Esophagus squamous epithelium (tissue), 5 donors: ENCODE measurements at regions not wholly inside any gene's neighbourhood (a gene's known extent, or its start where the extent isn't known, plus 50 kb on each side); places are given as distances from the start of the nearest gene placed in this dataset.
A peak's percentile ranks its signal among the peaks of the same experiment; 100 is the strongest.

Experiments used
- DNase-seq: peaks from one replicate; lab custom pipeline; 2025; lab: John Stamatoyannopoulos, UW
- H3K27ac ChIP-seq, 4 donors: fragments of 200-600 bp; sonication (generic); one replicate each; pipeline ENCODE4 v1.5.1; 2016 to 2019; ENCODE audit warnings: mild to moderate bottlenecking in 1 of 4
- H3K27me3 ChIP-seq, 4 donors: fragments of 200-600 bp; sonication (generic); 1 replicate in 3 of 4; 2 replicates in 1 of 4; pipeline versions ENCODE4 v1.5.1 to v1.6.0; 2017 to 2021; ENCODE audit warnings: antibody characterized with exemption in 1 of 4
- H3K36me3 ChIP-seq, 3 donors: fragments of 200-600 bp; sonication (generic); one replicate each; pipeline ENCODE4 v1.5.1; 2016 to 2019
- H3K4me1 ChIP-seq, 3 donors: fragments of 200-600 bp; sonication (generic); one replicate each; pipeline ENCODE4 v1.5.1; 2017 to 2019
- H3K4me3 ChIP-seq, 4 donors: fragments of 200-600 bp; sonication (generic); 1 replicate in 3 of 4; 2 replicates in 1 of 4; pipeline ENCODE4 v1.5.1; 2016 to 2019; ENCODE audit warnings: mild to moderate bottlenecking in 2 of 4, moderate library complexity in 1 of 4
- H3K9me3 ChIP-seq, 3 donors: fragments of 200-600 bp; sonication (generic); one replicate each; pipeline ENCODE4 v1.5.1; 2016 to 2019
- POLR2A ChIP-seq, 4 donors: fragments of 450-650 bp; IDR thresholded peaks; one replicate each; pipeline ENCODE4 v1.6.1; 2017; ENCODE audit warnings: antibody characterized with exemption in 4 of 4, mild to moderate bottlenecking in 4 of 4, moderate library complexity in 3 of 4
- WGBS, 2 donors: methylation state at CpG; one replicate each; pipeline ENCODE4 v1.1.5; 2018; 5-methylcytosine and 5-hydroxymethylcytosine counted together
- intact Hi-C: fragments of 100-400 bp; cut with DNase I; formaldehyde crosslinking; loops from one replicate; pipeline ENCODE4 v1.15.0; 2022
- TF ChIP-seq, protein P1 (sequence below), 6 experiments: fragments of 450-650 bp in 4 of 6; fragments of 200-600 bp in 2 of 6; sonication (generic) in 2 of 6; IDR thresholded peaks; one replicate each; pipeline ENCODE4 v1.5.1; 2016 to 2019; ENCODE audit warnings: antibody characterized with exemption in 6 of 6, mild to moderate bottlenecking in 4 of 6, moderate library complexity in 4 of 6
- donor health status: DM: yes; HTN: yes; CAD: no.

- no peak for DNase-seq
- Histone ChIP-seq H3K9me3 (peaks cover 0 to 20% (median 20%) of the 10 kb centered on the region in 3 donors), H3K36me3 (no peaks in the 10 kb centered on the region), H3K27ac (peak overlapping the region in 2 of 4 donors; percentile 38 to 50), H3K4me3 (no peak overlapping the region), H3K27me3 (no peaks in the 10 kb centered on the region), H3K4me1 (peaks cover 0 to 6% (median 0%) of the 10 kb centered on the region in 3 donors)
- intact Hi-C loops, result no loop called here
- WGBS, 2 donors, result 23 to 51% methylated on average over 10 of the region's 10 CpGs
- TF ChIP-seq POLR2A (IDR thresholded peaks at IDR 0.05), result no peak
- TF ChIP-seq, protein P1, sequence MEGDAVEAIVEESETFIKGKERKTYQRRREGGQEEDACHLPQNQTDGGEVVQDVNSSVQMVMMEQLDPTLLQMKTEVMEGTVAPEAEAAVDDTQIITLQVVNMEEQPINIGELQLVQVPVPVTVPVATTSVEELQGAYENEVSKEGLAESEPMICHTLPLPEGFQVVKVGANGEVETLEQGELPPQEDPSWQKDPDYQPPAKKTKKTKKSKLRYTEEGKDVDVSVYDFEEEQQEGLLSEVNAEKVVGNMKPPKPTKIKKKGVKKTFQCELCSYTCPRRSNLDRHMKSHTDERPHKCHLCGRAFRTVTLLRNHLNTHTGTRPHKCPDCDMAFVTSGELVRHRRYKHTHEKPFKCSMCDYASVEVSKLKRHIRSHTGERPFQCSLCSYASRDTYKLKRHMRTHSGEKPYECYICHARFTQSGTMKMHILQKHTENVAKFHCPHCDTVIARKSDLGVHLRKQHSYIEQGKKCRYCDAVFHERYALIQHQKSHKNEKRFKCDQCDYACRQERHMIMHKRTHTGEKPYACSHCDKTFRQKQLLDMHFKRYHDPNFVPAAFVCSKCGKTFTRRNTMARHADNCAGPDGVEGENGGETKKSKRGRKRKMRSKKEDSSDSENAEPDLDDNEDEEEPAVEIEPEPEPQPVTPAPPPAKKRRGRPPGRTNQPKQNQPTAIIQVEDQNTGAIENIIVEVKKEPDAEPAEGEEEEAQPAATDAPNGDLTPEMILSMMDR (IDR thresholded peaks at IDR 0.05), result no peak
Observed at GRCh38 chr2:10514743-10515142, 66.6 kb upstream of the ODC1 start.

- WGBS, 2 donors, result 79 to 98% methylated on average over 4 of the region's 4 CpGs
- no peak for DNase-seq
- TF ChIP-seq, protein P1 (IDR thresholded peaks at IDR 0.05), result no peak
- no peak for TF ChIP-seq POLR2A (IDR thresholded peaks at IDR 0.05)
- no peaks in the 10 kb centered on the region for H3K36me3 ChIP-seq
- intact Hi-C loops, result no loop called here
- H3K4me3 ChIP-seq, result no peak overlapping the region
- peak overlapping the region in 1 of 4 donors; percentile 11 for H3K27ac ChIP-seq
- H3K4me1 ChIP-seq, result peaks cover 0 to 6% (median 0%) of the 10 kb centered on the region in 3 donors
- peaks cover 0 to 20% (median 20%) of the 10 kb centered on the region in 3 donors for H3K9me3 ChIP-seq
- no peaks in the 10 kb centered on the region for H3K27me3 ChIP-seq
Observed at GRCh38 chr2:10514273-10514672, 66.1 kb upstream of the ODC1 start.

- 68 to 85% methylated on average over 3 of the region's 3 CpGs for WGBS, 2 donors
- intact Hi-C loops, result no loop called here
- H3K36me3 ChIP-seq, result no peaks in the 10 kb centered on the region
- H3K27ac ChIP-seq, result no peak overlapping the region
- H3K9me3 ChIP-seq, result peaks cover 0 to 20% (median 20%) of the 10 kb centered on the region in 3 donors
- DNase-seq, result no peak
- TF ChIP-seq, protein P1 (IDR thresholded peaks at IDR 0.05), result no peak
- TF ChIP-seq POLR2A (IDR thresholded peaks at IDR 0.05), result no peak
- peaks cover 0 to 6% (median 0%) of the 10 kb centered on the region in 3 donors for H3K4me1 ChIP-seq
- H3K4me3 ChIP-seq, result no peak overlapping the region
- H3K27me3 ChIP-seq, result no peaks in the 10 kb centered on the region
Observed at GRCh38 chr2:10513201-10513600, 65.1 kb upstream of the ODC1 start.

DNA sequence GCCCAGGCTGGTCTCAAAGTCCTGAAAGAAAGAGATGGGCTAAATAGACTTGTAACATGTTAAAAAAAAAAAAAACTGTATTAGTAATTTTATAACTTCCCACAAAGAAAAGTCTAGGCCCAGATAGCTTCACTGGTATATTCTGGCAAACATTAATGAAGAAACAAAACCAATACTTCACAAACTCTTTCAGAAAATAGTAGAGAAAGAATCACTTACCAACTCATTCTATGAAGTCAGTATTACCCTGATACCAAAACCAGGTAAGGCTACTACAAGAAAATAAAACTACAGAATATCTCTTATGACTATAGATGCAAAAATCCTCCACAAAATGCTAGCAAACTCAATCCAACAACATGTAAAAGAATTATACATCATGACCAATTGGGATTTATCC is 59.9 kb upstream of the ODC1 start:
- no peak for TF ChIP-seq POLR2A (IDR thresholded peaks at IDR 0.05)
- TF ChIP-seq, protein P1 (IDR thresholded peaks at IDR 0.05), result no peak
- no peaks in the 10 kb centered on the region for H3K9me3 ChIP-seq

GRCh38 chr2:10507106-10507505 is 59.0 kb upstream of the ODC1 start:
- H3K9me3 ChIP-seq, result no peaks in the 10 kb centered on the region
- 79 to 81% methylated on average over 4 of the region's 8 CpGs for WGBS, 2 donors
- TF ChIP-seq, protein P1 (IDR thresholded peaks at IDR 0.05), result no peak
- intact Hi-C loops, result no loop called here
- no peaks in the 10 kb centered on the region for H3K36me3 ChIP-seq
- no peak for DNase-seq
- no peaks in the 10 kb centered on the region for H3K4me1 ChIP-seq
- no peak overlapping the region for H3K27ac ChIP-seq
- H3K4me3 ChIP-seq, result no peak overlapping the region
- peaks cover 0 to 19% (median 0%) of the 10 kb centered on the region in 4 donors for H3K27me3 ChIP-seq

More for the DNA sequence above, 59.9 kb upstream of the ODC1 start:
- H3K27ac ChIP-seq, result no peak overlapping the region
- no peak overlapping the region for H3K4me3 ChIP-seq
- no peaks in the 10 kb centered on the region for H3K4me1 ChIP-seq
- H3K36me3 ChIP-seq, result no peaks in the 10 kb centered on the region
- DNase-seq, result no peak
- H3K27me3 ChIP-seq, result peaks cover 0 to 10% (median 0%) of the 10 kb centered on the region in 4 donors
- intact Hi-C loops, result no loop called here
